Loucy (cell line): ENCODE measurements at regions not wholly inside any gene's neighbourhood (a gene's known extent, or its start where the extent isn't known, plus 50 kb on each side); places are given as distances from the start of the nearest gene placed in this dataset.

Experiments used
- H2AFZ ChIP-seq: fragments of 200-600 bp; sonication (generic); 2 replicates; pipeline ENCODE4 v1.6.0; 2016; ENCODE audit warnings: antibody characterized with exemption, mild to moderate bottlenecking, low read length, moderate library complexity
- H3F3A ChIP-seq: fragments of 200-600 bp; 2 replicates; pipeline ENCODE4 v1.6.0; 2016; ENCODE audit warnings: antibody characterized with exemption, low read depth, mild to moderate bottlenecking
- H3K27me3 ChIP-seq: fragments of 200-600 bp; sonication (generic); 2 replicates; pipeline ENCODE4 v1.6.1; 2014; ENCODE audit warnings: low read length, mild to moderate bottlenecking; ENCODE audit not compliant: insufficient read depth, poor library complexity, severe bottlenecking
- H3K36me3 ChIP-seq: fragments of 200-600 bp; sonication (generic); 2 replicates; pipeline ENCODE4 v1.6.1; 2016; ENCODE audit warnings: low read length; ENCODE audit not compliant: insufficient read depth
- H3K4me1 ChIP-seq: fragments of 200-600 bp; sonication (generic); 2 replicates; pipeline ENCODE4 v1.5.1; 2014; ENCODE audit warnings: low read length, mild to moderate bottlenecking; ENCODE audit not compliant: insufficient read depth, poor library complexity, severe bottlenecking
- H3K4me2 ChIP-seq: fragments of 200-600 bp; sonication (generic); 2 replicates; pipeline ENCODE4 v1.6.0; 2014; ENCODE audit warnings: antibody characterized with exemption, low read length, low read depth, mild to moderate bottlenecking; ENCODE audit not compliant: poor library complexity, severe bottlenecking
- H3K4me3 ChIP-seq: fragments of 200-600 bp; sonication (generic); 2 replicates; pipeline ENCODE4 v1.5.1; 2014; ENCODE audit warnings: low read length, mild to moderate bottlenecking, mixed read lengths; ENCODE audit not compliant: poor library complexity, severe bottlenecking
- H3K79me2 ChIP-seq: fragments of 200-600 bp; sonication (generic); 2 replicates; pipeline ENCODE4 v1.6.1; 2014; ENCODE audit warnings: low read length; ENCODE audit not compliant: insufficient read depth
- H3K9ac ChIP-seq: fragments of 200-600 bp; sonication (generic); 2 replicates; pipeline ENCODE4 v1.6.0; 2014; ENCODE audit warnings: mild to moderate bottlenecking, low read depth, low read length, moderate library complexity; ENCODE audit not compliant: poor library complexity, severe bottlenecking
- H3K9me2 ChIP-seq: fragments of 200-600 bp; sonication (generic); replicated peaks from 2 replicates; pipeline ENCODE4 v1.6.1; 2016; ENCODE audit warnings: low read depth, low read length, mixed read lengths
- H3K9me3 ChIP-seq: fragments of 200-600 bp; sonication (generic); 2 replicates; pipeline ENCODE4 v1.6.1; 2014; ENCODE audit warnings: mild to moderate bottlenecking, antibody characterized with exemption, low read length, low read depth; ENCODE audit not compliant: insufficient read depth
- H4K20me1 ChIP-seq: fragments of 200-600 bp; sonication (generic); 2 replicates; pipeline ENCODE4 v1.6.0; 2014; ENCODE audit warnings: antibody characterized with exemption, low read length, mild to moderate bottlenecking; ENCODE audit not compliant: insufficient read depth, poor library complexity, severe bottlenecking
- EZH2phosphoT487 ChIP-seq: fragments of 200-600 bp; IDR thresholded peaks from 2 replicates; pipeline ENCODE4 v1.6.1; 2018; ENCODE audit warnings: antibody characterized with exemption, mild to moderate bottlenecking, moderate library complexity, borderline replicate concordance
- TF ChIP-seq, protein P1 (sequence below): fragments of 200-600 bp; sonication (generic); conservative IDR thresholded peaks from 2 replicates; pipeline ENCODE4 v1.5.1; 2014; ENCODE audit warnings: mild to moderate bottlenecking, antibody characterized with exemption, low read length

DNA sequence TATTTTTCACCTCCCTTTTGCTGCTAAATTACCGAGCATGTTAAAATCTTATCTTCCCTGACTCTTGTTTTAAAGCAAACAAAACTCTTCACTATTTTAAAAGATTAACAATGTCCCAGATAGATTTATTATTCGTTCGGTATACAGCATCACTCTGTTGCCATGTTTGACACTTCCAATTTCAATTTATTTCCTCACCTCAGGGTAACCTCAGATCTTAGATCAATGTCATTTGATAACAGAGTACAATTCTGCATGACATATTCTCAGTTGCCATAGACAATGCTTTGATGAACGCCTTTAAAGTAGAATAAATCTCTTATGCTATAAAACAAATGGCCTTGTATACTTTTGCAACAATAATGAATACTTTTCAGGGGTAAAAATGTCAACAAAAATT is 1078.1 kb upstream of the IGFBP7 start:
- no peaks in the 10 kb centered on the region for H3K79me2 ChIP-seq

DNA sequence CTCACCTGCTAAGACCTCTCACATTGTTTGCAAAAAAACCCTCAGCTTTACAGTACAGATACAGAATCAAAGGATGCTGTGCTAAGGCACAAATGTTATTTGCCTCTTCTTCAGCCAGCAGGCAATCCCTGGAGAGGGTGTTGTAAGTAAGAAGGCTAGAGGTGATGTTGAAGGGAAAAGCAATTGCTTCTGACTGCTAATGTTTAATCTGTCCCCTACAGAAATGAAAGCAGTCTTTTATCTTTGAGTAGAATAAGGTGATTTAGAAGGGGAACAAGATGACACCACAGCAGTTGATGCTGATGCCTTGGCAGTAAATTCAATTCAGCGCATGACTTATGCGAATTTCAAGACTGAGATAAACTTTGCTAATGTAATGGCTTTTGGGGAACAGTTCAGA is 1064.8 kb upstream of the IGFBP7 start:
- Histone ChIP-seq H3K9me2 (no peaks in the 10 kb centered on the region), H3K27me3 (no peaks in the 10 kb centered on the region), H4K20me1 (no peaks in the 10 kb centered on the region), H3K79me2 (no peaks in the 10 kb centered on the region), H3K4me1 (no peaks in the 10 kb centered on the region), H3K36me3 (no peaks in the 10 kb centered on the region), H3K9me3 (no peaks in the 10 kb centered on the region), H3K4me2 (no peak overlapping the region), H3K9ac (no peak overlapping the region), H2AFZ (no peak overlapping the region), H3F3A (no peaks in the 10 kb centered on the region), H3K4me3 (no peak overlapping the region)
- TF ChIP-seq, protein P1, sequence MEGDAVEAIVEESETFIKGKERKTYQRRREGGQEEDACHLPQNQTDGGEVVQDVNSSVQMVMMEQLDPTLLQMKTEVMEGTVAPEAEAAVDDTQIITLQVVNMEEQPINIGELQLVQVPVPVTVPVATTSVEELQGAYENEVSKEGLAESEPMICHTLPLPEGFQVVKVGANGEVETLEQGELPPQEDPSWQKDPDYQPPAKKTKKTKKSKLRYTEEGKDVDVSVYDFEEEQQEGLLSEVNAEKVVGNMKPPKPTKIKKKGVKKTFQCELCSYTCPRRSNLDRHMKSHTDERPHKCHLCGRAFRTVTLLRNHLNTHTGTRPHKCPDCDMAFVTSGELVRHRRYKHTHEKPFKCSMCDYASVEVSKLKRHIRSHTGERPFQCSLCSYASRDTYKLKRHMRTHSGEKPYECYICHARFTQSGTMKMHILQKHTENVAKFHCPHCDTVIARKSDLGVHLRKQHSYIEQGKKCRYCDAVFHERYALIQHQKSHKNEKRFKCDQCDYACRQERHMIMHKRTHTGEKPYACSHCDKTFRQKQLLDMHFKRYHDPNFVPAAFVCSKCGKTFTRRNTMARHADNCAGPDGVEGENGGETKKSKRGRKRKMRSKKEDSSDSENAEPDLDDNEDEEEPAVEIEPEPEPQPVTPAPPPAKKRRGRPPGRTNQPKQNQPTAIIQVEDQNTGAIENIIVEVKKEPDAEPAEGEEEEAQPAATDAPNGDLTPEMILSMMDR = no peak
- TF ChIP-seq EZH2phosphoT487 = no peak

More for the DNA sequence above, 1078.1 kb upstream of the IGFBP7 start:
- Histone ChIP-seq H3K9ac (no peak overlapping the region), H3F3A (no peaks in the 10 kb centered on the region), H3K4me1 (no peaks in the 10 kb centered on the region), H3K27me3 (no peaks in the 10 kb centered on the region), H4K20me1 (no peaks in the 10 kb centered on the region), H2AFZ (no peak overlapping the region), H3K9me3 (no peaks in the 10 kb centered on the region; the same call in 1 of the 2 replicates), H3K9me2 (no peaks in the 10 kb centered on the region), H3K36me3 (no peaks in the 10 kb centered on the region), H3K4me2 (no peak overlapping the region), H3K4me3 (no peak overlapping the region)
- TF ChIP-seq EZH2phosphoT487 = no peak
- TF ChIP-seq, protein P1 = no peak

DNA sequence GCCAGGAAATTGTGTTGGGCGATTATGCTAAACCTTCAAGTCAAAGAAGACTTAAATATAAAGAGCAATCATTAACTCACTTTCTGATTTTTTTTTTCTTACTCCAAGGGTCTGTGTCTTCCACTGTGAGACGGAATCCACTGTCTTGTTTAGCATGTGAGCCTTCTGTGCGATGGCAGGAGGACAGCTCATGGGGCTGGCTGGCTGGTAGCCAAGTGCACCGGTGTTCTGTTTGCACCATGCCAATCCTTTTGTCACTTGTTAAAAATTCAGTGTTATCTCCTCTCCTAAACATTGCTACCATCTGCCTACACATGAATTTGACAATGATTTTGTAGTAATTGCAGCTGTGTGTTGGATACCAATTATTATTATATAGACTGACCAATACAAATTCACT is 1056.3 kb upstream of the IGFBP7 start:
- Histone ChIP-seq H2AFZ (no peak overlapping the region), H4K20me1 (no peaks in the 10 kb centered on the region), H3K4me2 (no peak overlapping the region), H3K9me2 (no peaks in the 10 kb centered on the region), H3K79me2 (no peaks in the 10 kb centered on the region), H3K27me3 (no peaks in the 10 kb centered on the region), H3K9ac (no peak overlapping the region), H3K4me3 (no peak overlapping the region), H3F3A (no peaks in the 10 kb centered on the region), H3K36me3 (no peaks in the 10 kb centered on the region), H3K4me1 (no peaks in the 10 kb centered on the region), H3K9me3 (no peaks in the 10 kb centered on the region)
- TF ChIP-seq, protein P1 = no peak
- TF ChIP-seq EZH2phosphoT487 = no peak
